Stimulated activated CD4-positive, alpha-beta T cell treated with anti-CD3 and anti-CD28 coated beads, Interleukin-2, amount 100 ng/mL, for 24 hours (primary cell): ENCODE measurements at regions not wholly inside any gene's neighbourhood (a gene's known extent, or its start where the extent isn't known, plus 50 kb on each side); places are given as distances from the start of the nearest gene placed in this dataset.
A peak's percentile ranks its signal among the peaks of the same experiment; 100 is the strongest.

Source experiments
- DNase-seq, 2 donors: peaks; one replicate each; pipeline ENCODE4 v3.0.0-alpha.2; 2020

DNA sequence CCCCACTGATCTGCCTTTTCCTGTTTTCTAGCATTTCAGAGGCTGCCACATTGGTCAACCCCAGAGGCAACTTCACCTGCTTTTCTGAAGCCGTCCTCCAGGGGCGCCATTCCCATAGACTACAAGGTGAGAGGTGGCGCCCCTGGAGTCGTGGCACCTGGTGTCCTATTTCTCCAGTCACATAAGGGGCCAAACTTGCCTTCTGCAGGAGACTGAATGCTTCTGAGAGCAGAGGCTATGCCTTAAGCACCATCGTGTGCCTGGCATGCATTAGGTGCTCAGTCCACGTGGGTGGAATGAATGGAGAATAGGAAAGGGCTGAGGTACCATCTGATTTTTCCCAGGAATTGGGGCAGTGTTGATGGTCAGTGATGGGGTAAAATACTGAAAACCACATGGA lies 164.8 kb downstream of the HAPSTR1 start:
- peak; percentile 17 to 62 for DNase-seq

DNA sequence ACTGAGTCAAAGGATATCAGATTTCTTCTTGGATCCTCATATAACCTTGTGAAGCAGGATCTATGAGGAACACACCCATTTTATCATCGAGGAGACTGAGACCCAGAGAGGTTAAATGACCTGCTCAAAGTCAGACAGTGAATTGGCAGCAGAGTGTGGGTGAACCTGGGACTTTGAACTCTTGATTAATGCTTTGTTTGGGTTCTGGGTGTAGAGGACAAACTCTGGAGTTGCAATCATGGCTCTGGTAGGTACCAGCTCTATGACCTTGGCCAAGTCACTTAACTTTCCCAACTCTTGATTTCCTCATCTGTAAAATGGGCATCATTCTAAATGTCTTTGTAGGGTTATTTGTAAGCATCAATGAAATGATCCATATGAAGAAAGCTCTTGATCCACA lies 166.4 kb downstream of the HAPSTR1 start:
- DNase-seq, result no peak

DNA sequence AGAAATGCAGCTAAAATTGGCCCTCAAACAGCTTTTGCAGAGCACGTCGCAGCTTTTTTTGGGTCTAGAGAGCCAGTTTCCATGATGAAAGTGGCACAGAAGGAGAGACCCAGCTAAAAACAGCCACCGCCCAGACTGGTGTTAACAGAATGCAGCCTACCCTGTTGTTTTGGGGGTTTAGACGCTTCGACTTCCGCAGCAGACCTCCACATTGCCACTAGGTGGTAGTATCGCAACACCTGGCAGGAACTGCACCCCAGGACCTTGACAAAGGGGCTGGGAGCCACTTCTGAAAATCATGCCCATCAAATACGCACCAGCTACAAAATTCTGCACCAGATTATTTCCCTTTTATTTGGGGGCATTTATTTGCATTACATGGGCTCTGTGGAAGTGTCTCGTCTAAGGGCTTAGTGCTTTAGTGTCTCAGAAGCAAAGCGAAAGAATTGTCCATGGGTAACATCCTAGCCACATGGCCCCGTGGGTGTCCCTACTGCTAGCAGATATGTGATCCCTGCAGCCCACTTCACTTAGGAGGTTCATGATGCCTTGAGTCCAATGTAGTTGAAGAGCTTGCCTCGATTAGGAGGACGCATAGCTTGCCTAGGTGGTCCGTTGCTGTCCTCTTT lies 167.1 kb downstream of the HAPSTR1 start:
- DNase-seq, result peak in 1 of 2 donors; percentile 21

DNA sequence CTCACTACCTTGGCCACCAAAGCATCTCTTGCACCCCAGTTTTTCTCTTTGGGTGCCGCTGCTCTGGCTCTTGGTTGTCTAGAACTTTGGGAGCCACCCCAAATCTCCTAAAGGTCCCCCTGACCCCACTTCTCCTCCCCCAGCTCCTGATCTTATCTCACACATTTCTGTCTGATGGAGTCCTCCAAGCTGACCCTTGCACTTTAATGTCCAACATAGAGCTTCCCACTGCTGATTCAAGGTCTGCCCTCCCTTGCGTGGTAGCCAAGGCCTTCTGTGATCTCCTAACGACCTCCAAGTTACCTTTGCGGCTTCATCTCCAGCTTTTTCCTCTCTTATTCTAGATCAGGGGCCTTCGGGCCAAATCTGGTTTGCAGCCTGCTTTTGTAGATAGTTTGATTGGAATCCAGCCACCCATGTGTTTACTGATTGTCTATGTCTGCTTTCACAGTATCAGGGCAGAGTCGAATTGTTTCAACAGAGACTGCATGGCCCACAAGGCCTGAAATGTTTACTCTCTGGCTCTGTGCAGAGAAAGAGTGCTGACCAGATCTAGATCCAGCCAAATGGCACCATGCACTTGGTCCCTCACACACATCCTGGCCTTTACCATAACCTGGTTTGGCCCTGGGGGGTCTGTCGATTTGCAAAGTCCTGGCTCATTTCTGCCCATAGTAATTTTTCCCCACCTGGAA lies 168.6 kb downstream of the HAPSTR1 start:
- no peak for DNase-seq

DNA sequence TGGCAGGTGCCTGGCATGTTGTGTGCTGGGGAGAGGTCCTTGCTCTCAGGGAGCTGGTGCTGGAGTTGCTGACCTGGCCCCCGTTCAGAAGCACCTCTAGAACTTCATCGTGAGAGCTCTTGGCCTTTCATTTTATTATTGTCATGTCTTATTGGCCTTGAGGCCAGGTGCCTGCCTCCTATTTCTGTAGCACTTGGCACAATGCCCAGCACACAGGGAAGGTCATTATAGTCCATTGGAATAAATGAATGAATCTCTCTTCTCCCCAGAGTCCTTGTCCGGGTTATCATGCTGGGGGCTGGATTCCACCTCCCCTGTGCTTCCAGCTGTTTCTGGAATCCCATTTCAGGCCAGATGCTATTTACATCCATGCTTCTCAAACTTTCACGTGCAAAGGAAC lies 169.2 kb downstream of the HAPSTR1 start:
- DNase-seq, result no peak

DNA sequence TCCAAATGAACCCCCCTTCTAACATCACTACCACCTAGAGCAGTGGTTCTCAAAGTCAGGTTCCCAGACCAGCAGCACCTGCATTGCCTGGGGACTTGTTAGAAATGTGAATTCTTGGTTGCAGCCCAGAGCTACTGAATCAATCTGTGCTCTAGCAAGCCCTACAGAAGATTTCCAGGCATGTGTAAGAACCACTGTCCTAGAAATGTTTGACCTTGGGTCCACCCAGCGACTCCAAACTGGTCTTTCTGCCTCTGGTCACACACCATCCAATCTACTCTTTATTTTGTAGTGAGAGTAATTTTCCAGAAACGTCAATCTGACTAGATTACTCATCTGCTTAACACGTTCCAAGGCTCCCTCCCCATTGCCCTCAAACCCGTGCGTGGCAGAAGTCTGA lies 169.9 kb downstream of the HAPSTR1 start:
- no peak for DNase-seq

DNA sequence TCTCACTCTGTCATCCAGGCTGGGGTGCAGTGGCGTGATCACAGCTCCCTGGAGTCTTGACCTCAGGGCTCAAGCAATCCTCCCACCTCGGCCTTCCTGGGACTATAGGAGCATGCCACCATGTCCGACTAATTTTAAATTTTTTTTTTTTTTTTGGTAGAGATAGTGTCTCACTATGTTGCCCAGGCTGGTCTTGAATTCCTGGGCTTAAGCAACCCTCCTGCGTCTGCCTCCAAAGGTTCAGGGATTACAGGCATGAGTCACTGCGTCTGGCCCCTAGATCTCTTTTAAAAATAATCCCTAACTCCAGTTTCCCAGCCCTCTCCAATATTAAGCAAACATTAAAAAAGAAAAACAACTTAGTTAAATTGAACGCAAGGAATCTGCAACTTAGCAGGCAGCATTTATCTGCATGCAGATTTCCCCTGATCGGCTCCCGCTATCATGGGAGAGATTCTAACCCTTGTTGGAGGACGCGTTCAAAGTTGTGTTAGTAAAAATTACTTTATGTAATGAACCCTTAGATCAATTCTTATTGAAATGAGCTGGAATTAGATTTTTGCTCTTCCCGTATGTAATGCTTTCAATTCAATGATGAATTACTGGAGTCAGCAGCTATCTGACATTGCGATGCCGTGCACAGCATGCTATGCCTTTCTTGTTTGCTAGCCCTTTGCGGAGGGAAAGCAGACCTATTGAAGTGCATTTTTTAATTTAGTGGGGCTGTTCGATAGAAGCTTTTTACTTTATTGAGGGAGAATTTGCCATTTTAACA lies 171.7 kb downstream of the HAPSTR1 start:
- DNase-seq, result no peak

DNA sequence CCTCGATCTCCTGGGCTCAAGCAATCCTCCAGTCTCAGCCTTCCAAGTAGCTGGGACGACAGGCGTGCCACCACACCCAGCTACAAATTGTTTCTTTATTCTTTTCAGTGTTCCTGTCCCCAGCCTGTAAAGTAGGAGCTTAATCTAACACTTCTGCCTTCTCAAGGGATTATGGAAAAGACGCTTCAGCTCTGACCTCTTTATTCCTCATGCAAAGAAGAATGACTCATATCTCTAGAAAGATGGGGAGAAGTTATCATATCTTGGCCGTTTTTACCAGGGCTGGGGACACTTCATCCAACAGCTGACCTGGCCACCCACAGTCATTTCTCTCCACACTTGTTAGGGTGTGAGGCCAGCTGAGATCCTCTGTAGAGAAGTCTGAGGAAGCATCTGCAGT lies 172.6 kb downstream of the HAPSTR1 start:
- no peak for DNase-seq

DNA sequence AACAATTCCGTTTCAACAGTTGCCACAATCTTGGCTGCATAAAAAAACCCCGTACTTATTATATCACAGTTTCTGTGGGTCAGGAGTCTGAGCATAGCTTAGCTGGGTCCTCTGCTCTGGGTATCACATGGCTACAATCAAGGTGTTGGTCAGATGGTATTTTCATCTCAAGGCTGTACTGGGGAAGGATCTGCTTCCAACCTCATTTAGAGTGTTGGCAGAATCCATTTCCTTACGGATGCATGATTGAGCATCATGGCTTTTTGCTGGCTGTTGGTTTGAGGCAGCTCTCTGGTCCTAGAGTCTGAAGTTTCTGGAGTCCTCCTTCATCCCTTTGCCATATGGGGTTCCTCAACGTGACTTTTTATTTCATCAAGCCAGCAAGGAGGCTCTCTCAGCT lies 177.0 kb downstream of the HAPSTR1 start:
- DNase-seq, result no peak

DNA sequence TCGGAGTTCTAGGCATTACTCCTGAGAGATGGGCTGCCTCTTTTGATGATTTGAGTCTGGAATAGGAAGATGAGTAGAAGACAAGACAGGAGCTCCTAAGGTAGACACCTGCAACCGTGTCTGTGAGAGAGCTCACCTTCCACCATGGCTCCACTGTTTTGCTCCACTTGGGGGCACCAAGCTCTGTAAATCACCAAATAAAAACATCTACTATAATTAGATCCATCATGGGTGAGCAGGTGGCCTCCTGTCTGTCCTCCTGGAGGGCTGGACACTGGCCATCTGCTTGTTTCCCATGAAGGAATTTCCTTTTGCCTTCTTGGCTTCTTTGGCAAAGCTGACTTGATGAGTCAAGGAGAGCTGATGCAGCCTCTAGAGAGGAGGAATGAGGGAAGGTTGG lies 179.0 kb downstream of the HAPSTR1 start:
- DNase-seq, result no peak

DNA sequence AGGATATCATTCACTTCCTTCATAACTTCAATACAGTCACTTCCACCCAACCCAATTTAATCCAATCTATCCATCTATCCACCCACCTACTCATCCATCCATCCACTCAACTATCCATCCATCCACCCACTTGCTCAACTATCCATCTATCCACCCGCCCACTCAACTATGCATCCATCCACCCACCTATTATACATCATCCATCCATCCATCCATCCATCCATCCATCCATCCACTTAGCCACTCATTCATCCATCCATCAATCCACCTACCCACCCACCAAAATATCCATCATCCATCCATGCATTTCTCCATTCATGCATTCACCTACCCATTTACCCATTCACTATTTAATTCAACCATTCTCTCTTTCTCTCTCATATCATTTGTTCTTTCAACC lies 179.5 kb downstream of the HAPSTR1 start:
- no peak for DNase-seq

DNA sequence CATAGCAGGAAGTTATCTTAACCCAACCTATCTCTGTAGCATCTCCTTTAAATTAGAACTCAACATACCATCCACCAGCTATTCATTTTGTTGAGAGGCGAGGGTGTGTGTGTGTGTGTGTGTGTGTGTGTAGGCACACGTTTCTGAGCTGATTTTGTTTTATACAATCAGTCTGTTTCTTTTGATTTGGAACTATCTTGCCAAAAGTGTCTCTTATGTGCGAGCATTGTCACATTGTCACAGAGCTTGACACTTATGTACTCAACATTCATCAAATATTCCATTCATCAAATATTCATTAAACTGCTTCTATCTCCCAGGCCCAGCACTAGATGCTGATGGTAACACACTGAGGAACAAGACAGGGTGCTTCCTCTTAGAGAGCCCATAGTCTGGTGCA lies 180.4 kb downstream of the HAPSTR1 start:
- no peak for DNase-seq

DNA sequence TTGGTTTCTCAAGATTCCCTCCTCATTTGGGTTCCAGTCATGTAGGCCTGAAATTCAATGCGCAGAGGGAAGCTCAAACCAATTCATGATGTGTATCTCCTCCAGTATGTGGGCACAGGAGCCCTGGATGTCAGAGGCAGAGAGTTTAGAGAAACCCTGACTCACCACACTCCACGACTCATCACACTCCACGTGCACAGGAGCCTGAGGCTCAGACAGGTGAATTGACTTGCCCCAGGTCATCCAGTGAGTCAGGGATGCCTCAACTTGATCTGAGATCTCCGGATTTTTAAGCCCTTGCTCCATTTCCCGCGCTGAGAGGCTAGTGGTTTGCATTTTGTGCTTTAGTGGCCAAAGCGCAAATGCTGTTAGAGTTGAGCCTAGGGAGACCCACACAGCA lies 183.9 kb downstream of the HAPSTR1 start:
- no peak for DNase-seq

DNA sequence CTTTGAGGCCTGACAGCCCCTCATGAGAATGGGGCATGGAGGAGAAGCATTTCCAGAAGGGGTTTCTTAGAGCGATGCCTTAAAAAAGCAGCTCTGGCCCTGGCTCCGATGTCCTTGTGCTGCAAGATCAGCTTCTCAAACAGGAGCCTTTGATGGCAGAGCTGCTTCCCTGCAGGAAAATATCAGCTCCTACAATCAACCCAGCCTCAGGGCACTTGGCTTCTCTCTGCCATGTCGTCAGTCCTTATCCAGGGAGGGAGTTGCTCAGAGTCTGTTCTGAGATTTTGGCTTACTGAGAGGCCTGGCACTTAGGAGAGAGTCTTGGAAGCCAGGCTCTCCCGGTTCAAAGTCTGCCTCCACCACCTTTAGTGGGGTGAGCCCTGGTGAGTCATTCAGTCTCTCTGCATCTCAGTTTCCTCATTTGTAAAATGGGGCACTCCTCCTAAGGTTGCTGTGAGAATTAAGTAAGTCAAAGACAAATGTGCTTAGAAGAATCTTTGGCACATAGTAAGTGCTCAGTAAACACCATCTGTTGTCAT lies 184.4 kb downstream of the HAPSTR1 start:
- DNase-seq, result no peak

DNA sequence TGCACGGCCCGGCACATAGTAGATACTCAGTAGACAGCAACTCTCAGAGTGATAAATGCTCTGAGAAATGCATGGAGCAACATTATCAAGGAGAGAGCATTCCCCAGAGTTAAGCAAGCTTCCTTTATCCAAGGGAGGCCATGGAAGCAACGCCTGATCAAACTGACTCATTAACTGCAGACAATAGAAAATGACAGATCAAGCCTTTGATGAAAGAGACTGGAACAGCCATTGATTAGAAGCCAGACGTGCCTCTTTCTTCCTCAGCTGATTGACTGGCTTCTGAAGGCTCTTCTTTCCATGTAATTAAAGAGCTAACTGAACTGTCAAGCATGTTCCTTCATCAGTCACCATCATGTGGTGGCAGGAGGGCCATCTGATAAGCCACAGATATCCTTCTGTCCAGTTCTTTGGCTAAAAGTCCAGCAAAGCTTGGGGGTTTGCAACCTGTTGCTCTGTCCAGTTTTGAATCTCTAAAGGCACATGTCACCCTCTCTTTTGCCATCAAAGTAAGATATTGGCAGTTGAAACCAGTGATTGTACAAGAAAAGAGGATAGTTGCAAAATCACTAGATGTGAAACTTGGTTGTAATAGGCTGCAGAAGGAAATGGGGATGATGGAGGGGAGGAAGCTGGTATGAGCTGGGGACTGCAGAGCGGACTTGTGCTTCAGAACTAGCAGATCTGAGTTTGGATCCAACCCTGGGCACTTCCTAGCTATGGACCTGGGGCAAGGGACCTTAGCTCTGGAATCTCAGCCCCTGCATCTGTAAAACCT lies 188.0 kb downstream of the HAPSTR1 start:
- DNase-seq, result no peak

DNA sequence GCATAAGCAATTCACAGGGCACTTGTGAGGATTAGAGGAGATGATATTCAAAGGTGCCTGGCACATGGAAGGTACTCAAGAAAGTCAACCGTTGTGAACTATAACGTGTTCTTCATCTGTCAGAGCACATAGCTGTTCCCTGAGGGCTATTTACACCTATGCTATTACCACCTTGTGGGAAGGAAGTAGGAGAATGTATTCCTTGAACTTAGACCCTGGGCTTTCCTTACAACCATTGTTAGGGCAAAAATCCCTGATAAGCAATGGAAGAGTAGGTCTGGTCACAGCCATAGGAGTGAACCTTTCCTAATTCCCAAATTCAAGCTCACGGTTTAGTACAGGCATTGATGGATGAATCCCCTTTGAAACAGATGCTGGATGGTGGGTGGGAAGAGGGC lies 188.6 kb downstream of the HAPSTR1 start:
- no peak for DNase-seq

DNA sequence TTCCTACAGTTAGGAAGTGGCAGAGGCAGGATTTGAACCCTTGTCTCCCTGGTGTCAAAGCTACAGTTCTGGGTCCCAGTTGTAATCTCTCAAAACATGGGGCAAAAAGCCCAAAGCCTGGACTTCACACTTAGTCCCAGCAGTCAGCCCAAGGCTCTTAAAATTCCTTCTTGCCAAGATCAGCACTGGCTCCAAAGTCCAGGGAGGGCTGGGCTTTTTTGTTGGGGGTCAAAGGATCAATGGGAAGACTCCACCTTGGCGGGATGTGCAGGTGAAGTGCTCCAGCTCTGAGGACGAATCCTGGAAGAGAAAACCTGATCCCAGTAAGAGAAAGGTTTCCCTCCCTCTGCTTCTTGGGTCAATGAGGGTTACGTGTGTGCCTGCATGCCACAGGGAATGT lies 195.5 kb downstream of the HAPSTR1 start:
- no peak for DNase-seq

DNA sequence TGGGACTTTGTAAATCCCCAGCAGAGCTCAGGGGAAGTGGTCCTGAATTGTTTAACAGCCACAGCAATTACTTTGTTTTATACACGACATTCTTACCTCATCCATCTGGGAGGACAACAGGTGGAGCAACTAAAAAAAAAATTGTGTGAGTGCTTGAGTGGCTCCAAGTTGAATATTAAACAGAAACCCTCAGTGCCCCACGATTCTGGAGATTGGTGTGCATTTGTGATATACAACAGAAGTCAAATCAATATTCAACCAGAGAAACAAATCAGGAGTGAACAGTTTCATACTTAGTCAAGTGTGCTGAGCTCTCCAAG lies 204.8 kb downstream of the HAPSTR1 start:
- no peak for DNase-seq

DNA sequence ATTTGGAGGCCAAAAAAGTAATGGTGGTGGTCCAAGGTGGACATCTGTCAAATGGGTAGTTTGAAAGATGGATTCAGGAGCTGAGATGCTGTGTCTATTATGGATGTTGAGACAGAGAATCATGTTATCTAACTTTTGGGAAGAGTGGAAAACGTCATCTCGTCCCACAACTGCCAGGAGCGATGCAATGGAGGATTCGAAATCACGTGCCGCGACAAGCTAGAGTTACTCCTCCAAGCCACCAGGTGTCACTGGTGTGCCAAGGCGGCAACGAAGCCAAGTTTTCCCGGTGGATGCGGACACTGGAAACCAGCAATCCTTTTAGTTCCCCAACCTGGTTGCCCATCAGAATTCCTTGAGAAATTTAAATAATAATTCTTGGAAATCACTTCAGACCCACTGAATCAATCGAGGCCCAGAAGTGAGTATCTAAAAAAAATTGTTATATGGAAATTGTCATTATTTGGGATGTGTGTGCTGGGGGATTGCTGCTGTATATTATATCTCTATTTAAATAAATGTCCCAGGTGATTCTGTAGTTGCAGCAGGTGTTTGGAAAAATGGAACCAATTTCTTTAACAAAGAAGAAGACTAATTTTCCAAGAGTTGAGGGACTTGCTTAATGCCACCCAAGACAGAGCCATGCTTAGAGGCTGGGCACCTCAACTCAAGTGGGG lies 206.1 kb downstream of the HAPSTR1 start:
- DNase-seq, result peak in 1 of 2 donors; percentile 10

DNA sequence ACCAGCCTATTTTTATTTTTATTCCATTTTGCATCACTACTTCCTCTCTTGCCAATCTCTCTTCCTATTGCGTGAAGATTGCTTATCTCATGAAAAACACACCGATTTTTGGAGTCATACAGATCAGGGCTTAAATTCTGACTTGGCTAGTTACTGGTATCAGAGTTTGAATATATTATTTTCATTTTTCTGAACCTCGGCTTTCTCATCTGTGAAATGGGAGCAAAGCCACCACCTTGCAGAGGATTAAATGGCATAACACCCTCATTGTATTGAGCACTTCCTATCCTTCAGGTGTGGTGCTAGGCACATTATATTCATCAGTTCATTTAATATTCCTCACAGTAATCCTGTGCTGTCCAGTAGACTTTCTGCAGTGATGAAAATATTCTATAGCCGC lies 208.8 kb downstream of the HAPSTR1 start:
- DNase-seq, result no peak

DNA sequence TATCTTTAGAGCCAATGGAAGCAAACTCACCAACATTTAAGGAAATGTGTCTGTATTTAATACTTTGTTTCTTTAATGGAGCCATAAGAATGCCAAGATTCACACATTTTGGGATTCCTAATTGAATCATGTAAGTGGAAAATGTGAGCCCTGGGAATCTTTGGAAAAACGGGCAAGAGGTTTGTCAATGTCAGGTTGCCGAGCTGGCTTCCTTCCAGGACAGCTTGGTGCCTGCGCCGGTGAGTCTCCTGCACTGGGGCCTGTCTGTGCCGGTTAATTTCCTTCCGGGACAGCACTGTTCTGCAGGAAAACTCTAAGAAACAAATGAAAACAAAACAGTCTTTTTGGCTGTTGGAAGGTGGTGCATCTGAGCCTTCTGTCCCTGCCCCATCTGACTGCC lies 210.6 kb downstream of the HAPSTR1 start:
- no peak for DNase-seq

DNA sequence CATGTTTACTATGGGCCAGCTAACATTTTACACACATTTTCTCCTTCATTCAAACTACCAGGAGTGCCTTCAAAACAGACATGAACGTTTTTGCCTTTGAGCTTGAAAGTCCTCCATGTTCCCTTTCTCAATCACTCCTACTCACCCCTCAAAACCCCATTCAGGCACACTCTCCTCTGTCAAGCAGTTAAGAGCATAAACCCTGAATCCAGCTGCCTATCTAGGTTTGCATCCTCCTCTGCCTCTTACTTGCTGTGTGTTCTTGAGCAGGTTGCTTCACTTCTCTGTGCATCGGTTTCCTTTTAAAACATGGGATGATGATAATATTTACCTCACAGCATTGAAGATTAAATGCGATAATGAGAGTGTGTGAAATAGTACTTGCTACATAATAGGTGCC lies 215.3 kb downstream of the HAPSTR1 start:
- DNase-seq, result no peak

DNA sequence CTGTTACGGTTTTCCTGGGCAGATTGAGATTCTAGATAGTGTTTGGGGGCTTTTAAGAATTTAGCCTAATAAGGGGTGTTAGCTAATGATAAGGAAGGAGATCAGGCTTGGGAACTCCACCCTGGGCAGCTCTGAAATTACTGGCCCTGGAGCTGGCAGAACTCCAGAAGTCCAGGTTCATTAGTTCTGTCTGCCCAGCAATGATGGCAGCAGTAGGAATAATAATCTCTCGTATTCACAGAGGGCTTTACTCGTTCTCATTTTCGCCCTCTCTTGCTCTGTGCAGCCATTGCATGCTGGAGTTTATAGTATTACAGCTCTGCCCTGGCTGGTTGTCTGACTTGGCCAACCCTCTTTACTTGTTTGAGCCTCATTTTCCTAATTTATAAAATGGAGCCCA lies 216.0 kb downstream of the HAPSTR1 start:
- no peak for DNase-seq
